Stomach (tissue), 8 donors: ENCODE measurements at regions not wholly inside any gene's neighbourhood (a gene's known extent, or its start where the extent isn't known, plus 50 kb on each side); places are given as distances from the start of the nearest gene placed in this dataset.

Experiments used
- DNase-seq, 2 donors: peaks; one replicate each; pipeline versions ENCODE4 v3.0.0 to v3.0.0-alpha.2; 2013 to 2019
- H3K27ac ChIP-seq, 5 donors: fragments of 200-600 bp in 4 of 5; sonication (generic) in 4 of 5; one replicate each; pipeline ENCODE4 v1.5.1; 2013 to 2019; ENCODE audit warnings: mild to moderate bottlenecking in 1 of 5, moderate library complexity in 1 of 5
- H3K27me3 ChIP-seq, 3 donors: fragments of 200-600 bp; sonication (generic); one replicate each; pipeline ENCODE4 v1.5.1; 2017 to 2019; ENCODE audit warnings: mixed run types in 1 of 3
- H3K36me3 ChIP-seq, 4 donors: fragments of 200-600 bp; sonication (generic); 1 replicate in 3 of 4; 2 replicates in 1 of 4; pipeline ENCODE4 v1.5.1; 2016 to 2019
- H3K4me1 ChIP-seq, 4 donors: fragments of 200-600 bp; sonication (generic); one replicate each; pipeline ENCODE4 v1.5.1; 2016 to 2019
- H3K4me3 ChIP-seq, 4 donors: fragments of 200-600 bp; sonication (generic) in 3 of 4; one replicate each; pipeline ENCODE4 v1.5.1; 2016 to 2019; ENCODE audit warnings: mild to moderate bottlenecking in 1 of 4
- H3K9me3 ChIP-seq, 4 donors: fragments of 200-600 bp; sonication (generic); one replicate each; pipeline ENCODE4 v1.5.1; 2016 to 2019
- CTCF ChIP-seq, 7 experiments: fragments of 450-650 bp in 4 of 7; fragments of 200-600 bp in 3 of 7; sonication (generic) in 3 of 7; IDR thresholded peaks; one replicate each; pipeline ENCODE4 v1.5.1; 2016 to 2019; ENCODE audit warnings: antibody characterized with exemption in 7 of 7, control low read depth in 2 of 7, mild to moderate bottlenecking in 1 of 7
- EP300 ChIP-seq: sonication (generic); formaldehyde crosslinking; IDR thresholded peaks from one replicate; pipeline ENCODE4 v1.6.1; 2017; ENCODE audit warnings: antibody characterized with exemption
- POLR2A ChIP-seq, 4 donors: fragments of 450-650 bp; IDR thresholded peaks; one replicate each; pipeline ENCODE4 v1.6.1; 2016; ENCODE audit warnings: antibody characterized with exemption in 4 of 4, control low read depth in 2 of 4, mild to moderate bottlenecking in 1 of 4, moderate library complexity in 1 of 4
- POLR2AphosphoS5 ChIP-seq, 3 donors: sonication (generic); formaldehyde crosslinking; IDR thresholded peaks; one replicate each; pipeline ENCODE4 v1.6.1; 2016; ENCODE audit warnings: antibody characterized with exemption in 3 of 3
- WGBS, 5 donors: extraction: QIAGEN DNeasy Blood & Tissue Kit in 3 of 5; methylation state at CpG; one replicate each; pipeline versions ENCODE4 v1.1.5 to v1.1.7; 2013 to 2018; 5-methylcytosine and 5-hydroxymethylcytosine counted together
- intact Hi-C: fragments of 100-400 bp; cut with DNase I; formaldehyde crosslinking; loops from one replicate; pipeline ENCODE4 v1.15.1; 2023; ENCODE audit warnings: low total_unique reads
- donor health status: healthy with polysubstance abuse.
- donor health status: Bipolar disorder and iron deficiency.
- donor health status: healthy.

- intact Hi-C loops: no loop called here
- DNase-seq: no peak
- no peak overlapping the region for H3K4me3 ChIP-seq
- no peaks in the 10 kb centered on the region for H3K9me3 ChIP-seq
- TF ChIP-seq POLR2AphosphoS5 (IDR thresholded peaks at IDR 0.05): no peak
- no peak for TF ChIP-seq POLR2A (IDR thresholded peaks at IDR 0.05)
- TF ChIP-seq CTCF (IDR thresholded peaks at IDR 0.05): no peak
- TF ChIP-seq EP300: no peak
- H3K27me3 ChIP-seq: no peaks in the 10 kb centered on the region
- no peaks in the 10 kb centered on the region for H3K36me3 ChIP-seq
- no peaks in the 10 kb centered on the region for H3K4me1 ChIP-seq
- WGBS, 5 donors: 33 to 49% (median 42%) methylated on average over 2 of the region's 2 CpGs
- no peak overlapping the region for H3K27ac ChIP-seq
Observed at GRCh38 chr1:118821801-118822200, 166.3 kb downstream of the TBX15 start.

DNA sequence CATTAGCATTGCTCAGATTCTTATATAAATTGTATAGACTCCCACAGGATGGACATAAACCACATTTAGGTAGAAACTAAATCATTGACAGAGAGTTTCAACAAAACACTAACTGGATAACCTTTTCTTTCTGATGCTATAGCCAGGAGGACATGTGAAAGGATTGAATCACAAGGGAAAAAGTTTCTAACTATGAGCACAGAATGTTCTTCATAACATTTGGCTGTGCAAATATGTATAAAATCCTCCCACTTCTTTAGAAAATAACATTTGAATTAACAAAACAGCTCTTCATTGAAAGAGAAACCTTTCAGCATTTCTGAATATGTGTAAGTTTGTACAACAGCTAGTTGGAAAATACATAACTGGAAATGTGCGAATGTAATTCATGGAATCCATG is 167.3 kb downstream of the TBX15 start:
- no peak for DNase-seq
- TF ChIP-seq EP300 (no peak), CTCF (IDR thresholded peaks at IDR 0.05) (no peak), POLR2A (IDR thresholded peaks at IDR 0.05) (no peak)
- Histone ChIP-seq H3K4me1 (no peaks in the 10 kb centered on the region), H3K27me3 (no peaks in the 10 kb centered on the region), H3K36me3 (no peaks in the 10 kb centered on the region), H3K27ac (no peak overlapping the region), H3K4me3 (no peak overlapping the region), H3K9me3 (no peaks in the 10 kb centered on the region)
- intact Hi-C loops: no loop called here
- 85 to 92% (median 90%) methylated on average over 1 of the region's 1 CpG for WGBS, 5 donors

DNA sequence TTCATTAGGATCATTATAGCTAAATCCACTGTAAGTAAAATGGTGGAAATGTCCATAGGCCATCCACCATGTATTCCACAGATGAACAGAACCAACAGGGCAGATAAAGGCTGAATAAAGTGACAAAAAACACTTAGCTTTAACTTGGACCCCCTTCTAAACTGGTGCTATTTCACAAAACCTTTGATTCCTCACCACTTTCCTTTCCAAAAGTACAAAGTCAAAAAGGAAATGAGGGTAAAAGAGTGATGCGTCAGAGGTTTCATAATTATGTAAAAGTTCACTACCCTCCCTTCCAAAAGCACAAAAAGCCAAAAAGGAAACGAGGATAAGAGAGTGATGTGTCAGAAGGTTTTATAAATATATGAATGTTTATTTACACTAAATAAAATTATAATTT is 172.2 kb downstream of the TBX15 start:
- Histone ChIP-seq H3K36me3 (no peaks in the 10 kb centered on the region), H3K27ac (no peak overlapping the region), H3K4me1 (no peaks in the 10 kb centered on the region), H3K27me3 (no peaks in the 10 kb centered on the region), H3K9me3 (peaks cover 0 to 5% (median 0%) of the 10 kb centered on the region in 4 donors), H3K4me3 (no peak overlapping the region)
- no peak for TF ChIP-seq EP300
- no peak for TF ChIP-seq POLR2A (IDR thresholded peaks at IDR 0.05)
- no peak for DNase-seq
- intact Hi-C loops: no loop called here
- WGBS, 5 donors: 45 to 60% (median 52%) methylated on average over 2 of the region's 2 CpGs

DNA sequence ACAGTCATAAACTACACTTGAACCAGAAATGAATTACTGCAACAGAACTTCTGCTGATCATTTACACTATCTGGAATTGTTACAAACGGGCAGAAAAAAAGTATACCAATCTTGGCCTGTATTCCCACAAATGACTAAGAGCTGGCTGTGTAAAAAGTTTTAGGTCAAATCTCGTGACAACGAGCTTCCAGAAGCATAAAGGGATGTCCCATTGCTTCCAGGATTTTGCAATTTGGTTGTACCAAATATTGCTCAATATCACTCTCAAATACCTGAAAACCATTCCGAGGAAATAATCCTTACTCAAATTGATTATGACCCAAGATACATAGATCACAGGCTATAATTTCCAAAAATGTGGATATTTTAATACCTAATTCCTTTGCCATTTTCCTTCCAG is 175.6 kb downstream of the TBX15 start:
- DNase-seq: no peak
- Histone ChIP-seq H3K4me1 (no peaks in the 10 kb centered on the region), H3K9me3 (peaks cover 0 to 6% (median 0%) of the 10 kb centered on the region in 4 donors), H3K4me3 (no peak overlapping the region), H3K27ac (no peak overlapping the region), H3K27me3 (no peaks in the 10 kb centered on the region), H3K36me3 (no peaks in the 10 kb centered on the region)
- WGBS, 5 donors: 57 to 82% (median 78%) methylated on average over 4 of the region's 4 CpGs
- intact Hi-C loops: no loop called here
- no peak for TF ChIP-seq POLR2AphosphoS5 (IDR thresholded peaks at IDR 0.05)
- no peak for TF ChIP-seq EP300
- TF ChIP-seq CTCF (IDR thresholded peaks at IDR 0.05): no peak
- TF ChIP-seq POLR2A (IDR thresholded peaks at IDR 0.05): no peak

DNA sequence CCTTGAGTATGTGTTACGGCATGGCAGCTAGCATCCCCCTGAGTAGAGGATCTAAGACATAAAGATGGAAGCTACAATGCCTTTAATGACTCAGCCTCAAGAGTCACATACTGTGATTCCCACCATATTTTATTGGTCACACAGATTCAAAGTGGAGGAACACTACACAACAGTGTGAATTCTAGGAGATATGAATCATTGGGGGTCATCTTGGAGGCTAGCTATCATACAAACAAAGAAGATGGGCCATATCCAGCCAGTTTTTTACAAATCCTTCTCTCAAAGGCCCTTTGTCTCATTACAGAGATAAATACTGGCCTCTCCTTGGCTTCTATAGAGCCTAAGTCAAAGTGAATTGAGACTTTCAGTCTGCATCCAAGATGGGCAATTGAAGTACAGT is 177.0 kb downstream of the TBX15 start:
- 86 to 100% (median 95%) methylated on average over 1 of the region's 1 CpG for WGBS, 5 donors
- no peak for DNase-seq
- intact Hi-C loops: no loop called here
- no peaks in the 10 kb centered on the region for H3K36me3 ChIP-seq
- H3K4me3 ChIP-seq: no peak overlapping the region
- TF ChIP-seq EP300 (no peak), POLR2A (IDR thresholded peaks at IDR 0.05) (no peak), POLR2AphosphoS5 (IDR thresholded peaks at IDR 0.05) (no peak), CTCF (IDR thresholded peaks at IDR 0.05) (no peak)
- H3K9me3 ChIP-seq: peaks cover 0 to 6% (median 0%) of the 10 kb centered on the region in 4 donors
- H3K4me1 ChIP-seq: no peaks in the 10 kb centered on the region
- no peak overlapping the region for H3K27ac ChIP-seq
- no peaks in the 10 kb centered on the region for H3K27me3 ChIP-seq
